Activated CD8-positive, alpha-beta T cell treated with anti-CD3 and anti-CD28 coated beads for 36 hours (primary cell): ENCODE measurements at regions not wholly inside any gene's neighbourhood (a gene's known extent, or its start where the extent isn't known, plus 50 kb on each side); places are given as distances from the start of the nearest gene placed in this dataset.
"Not testable (repeated sequence)": the region's sequence is repeated elsewhere in the genome, so short reads cannot be mapped to it uniquely, and the experiment has no call there.

Experiments used
- ATAC-seq: fragments of 200-7000 bp; cut with Tn5 transposase; one replicate; pipeline ENCODE4 v1.10.0; 2021; ENCODE audit warnings: mild to moderate bottlenecking, moderate library complexity
- CTCF ChIA-PET: fragments of 350-600 bp; sonication (Branson Sonifier 250); formaldehyde crosslinking; loops from one replicate; lab custom pipeline; 2021; ENCODE audit warnings: antibody characterized with exemption; lab: Charles Lee
- POLR2A ChIA-PET: fragments of 350-600 bp; sonication (Branson Sonifier 250); formaldehyde crosslinking; loops from one replicate; lab custom pipeline; 2021; ENCODE audit warnings: antibody characterized with exemption; lab: Charles Lee
- DNase-seq: peaks from one replicate; pipeline ENCODE4 v3.0.0-alpha.2; 2020
- H3K27ac Mint-ChIP-seq: one replicate; pipeline ENCODE4 v1.8.0; 2021; ENCODE audit warnings: mild to moderate bottlenecking, mixed read lengths
- H3K27me3 Mint-ChIP-seq: one replicate; pipeline ENCODE4 v1.8.0; 2021; ENCODE audit warnings: mixed read lengths
- H3K36me3 Mint-ChIP-seq: one replicate; pipeline ENCODE4 v1.8.0; 2021; ENCODE audit warnings: low read depth, mixed read lengths
- H3K4me1 Mint-ChIP-seq: one replicate; pipeline ENCODE4 v1.8.0; 2021; ENCODE audit warnings: low read depth, mixed read lengths
- H3K4me3 Mint-ChIP-seq: one replicate; pipeline ENCODE4 v1.8.0; 2021; ENCODE audit warnings: mild to moderate bottlenecking, moderate library complexity, mixed read lengths
- H3K9me3 Mint-ChIP-seq: one replicate; pipeline ENCODE4 v1.8.0; 2021; ENCODE audit warnings: mixed read lengths
- intact Hi-C: fragments of 100-400 bp; cut with micrococcal nuclease; formaldehyde crosslinking; loops from one replicate; pipeline ENCODE4 v1.10.0; 2022
- TF ChIP-seq, protein P1 (sequence below): fragments of 200-600 bp; IDR thresholded peaks from one replicate; pipeline ENCODE4 v1.8.0; 2022; ENCODE audit warnings: antibody characterized with exemption, mild to moderate bottlenecking

DNA sequence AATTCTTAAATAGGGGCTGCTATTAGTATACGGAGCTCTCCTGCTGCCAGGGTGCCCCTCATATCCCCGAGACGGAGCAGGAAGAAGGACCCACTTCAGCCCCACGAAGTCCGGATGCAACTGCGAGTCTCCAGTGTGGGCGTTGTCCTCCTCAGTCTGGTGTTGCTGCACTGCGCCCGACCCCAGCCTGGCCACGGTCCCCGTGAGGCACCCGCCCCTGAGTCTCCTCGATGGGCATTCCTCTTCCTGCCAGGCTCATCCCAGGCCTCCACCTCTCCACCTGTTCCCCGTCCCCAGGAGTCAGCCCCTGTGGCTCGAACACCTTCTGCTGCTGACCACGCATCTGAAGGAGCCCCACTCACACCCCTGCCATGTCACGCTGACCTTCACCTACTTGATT is 68.1 kb upstream of the SFSWAP start:
- DNase-seq (no peak), ATAC-seq (no peak)
- H3K9me3 Mint-ChIP-seq, result no peaks in the 10 kb centered on the region
- no peaks in the 10 kb centered on the region for H3K4me1 Mint-ChIP-seq
- ChIA-PET CTCF (no interaction called here), POLR2A (no interaction called here)
- H3K4me3 Mint-ChIP-seq, result no peak overlapping the region
- no peaks in the 10 kb centered on the region for H3K36me3 Mint-ChIP-seq
- peaks cover 11% of the 10 kb centered on the region for H3K27me3 Mint-ChIP-seq
- intact Hi-C loops, result loop anchor here (5.0 kb wide), 1 partner anchor 330 kb away; no protein-coding TSS in a partner anchor
- TF ChIP-seq, protein P1, sequence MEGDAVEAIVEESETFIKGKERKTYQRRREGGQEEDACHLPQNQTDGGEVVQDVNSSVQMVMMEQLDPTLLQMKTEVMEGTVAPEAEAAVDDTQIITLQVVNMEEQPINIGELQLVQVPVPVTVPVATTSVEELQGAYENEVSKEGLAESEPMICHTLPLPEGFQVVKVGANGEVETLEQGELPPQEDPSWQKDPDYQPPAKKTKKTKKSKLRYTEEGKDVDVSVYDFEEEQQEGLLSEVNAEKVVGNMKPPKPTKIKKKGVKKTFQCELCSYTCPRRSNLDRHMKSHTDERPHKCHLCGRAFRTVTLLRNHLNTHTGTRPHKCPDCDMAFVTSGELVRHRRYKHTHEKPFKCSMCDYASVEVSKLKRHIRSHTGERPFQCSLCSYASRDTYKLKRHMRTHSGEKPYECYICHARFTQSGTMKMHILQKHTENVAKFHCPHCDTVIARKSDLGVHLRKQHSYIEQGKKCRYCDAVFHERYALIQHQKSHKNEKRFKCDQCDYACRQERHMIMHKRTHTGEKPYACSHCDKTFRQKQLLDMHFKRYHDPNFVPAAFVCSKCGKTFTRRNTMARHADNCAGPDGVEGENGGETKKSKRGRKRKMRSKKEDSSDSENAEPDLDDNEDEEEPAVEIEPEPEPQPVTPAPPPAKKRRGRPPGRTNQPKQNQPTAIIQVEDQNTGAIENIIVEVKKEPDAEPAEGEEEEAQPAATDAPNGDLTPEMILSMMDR, result no peak
- no peak overlapping the region for H3K27ac Mint-ChIP-seq

DNA sequence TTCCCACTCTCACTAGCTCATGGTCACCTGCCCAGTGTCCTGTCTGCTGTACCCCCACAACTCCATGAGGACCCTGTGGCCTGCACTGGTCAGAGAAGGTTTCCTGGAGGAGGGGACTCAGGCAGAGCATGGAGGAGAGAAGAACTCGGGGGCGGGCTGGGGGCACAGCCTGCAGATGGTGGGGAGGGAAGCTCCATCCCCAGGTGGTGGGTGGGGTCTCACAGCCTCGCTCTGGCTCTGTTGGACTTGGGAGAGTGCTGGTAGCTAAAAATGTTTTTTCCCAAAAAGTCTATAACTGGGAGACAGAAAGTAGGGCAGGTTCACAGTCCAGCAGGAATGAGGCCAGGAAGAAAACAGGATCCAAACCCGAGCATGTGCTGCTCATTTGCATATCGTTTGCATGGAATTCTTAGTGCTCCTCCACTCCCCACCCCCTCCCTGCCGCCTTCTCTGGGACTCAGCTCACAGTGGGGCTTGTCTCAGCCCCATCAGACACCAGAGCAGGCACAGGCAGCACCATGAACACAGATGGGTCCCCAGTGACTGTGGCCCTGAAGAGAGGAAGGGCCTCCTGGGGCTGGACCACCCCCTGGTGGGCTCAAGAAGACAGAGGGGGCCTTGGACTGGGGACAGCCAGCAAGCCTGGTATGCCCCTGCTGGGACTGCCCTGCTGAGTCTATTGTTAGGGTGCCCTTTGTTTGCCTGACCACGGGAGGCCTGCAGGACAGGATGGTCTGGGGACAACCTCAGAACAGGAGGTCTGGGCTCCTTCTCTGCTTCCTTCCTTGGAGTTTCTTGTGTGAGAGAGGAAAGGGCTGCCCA is 67.0 kb upstream of the SFSWAP start:
- no peak for DNase-seq
- ChIA-PET CTCF (no interaction called here), POLR2A (no interaction called here)
- TF ChIP-seq, protein P1, result no peak
- Mint-ChIP-seq H3K27ac (no peak overlapping the region), H3K4me3 (no peak overlapping the region), H3K36me3 (no peaks in the 10 kb centered on the region), H3K9me3 (no peaks in the 10 kb centered on the region), H3K4me1 (no peaks in the 10 kb centered on the region), H3K27me3 (peaks cover 10% of the 10 kb centered on the region)
- ATAC-seq, result no peak
- intact Hi-C loops, result loop anchor here (5.0 kb wide), 1 partner anchor 332 kb away; no protein-coding TSS in a partner anchor

DNA sequence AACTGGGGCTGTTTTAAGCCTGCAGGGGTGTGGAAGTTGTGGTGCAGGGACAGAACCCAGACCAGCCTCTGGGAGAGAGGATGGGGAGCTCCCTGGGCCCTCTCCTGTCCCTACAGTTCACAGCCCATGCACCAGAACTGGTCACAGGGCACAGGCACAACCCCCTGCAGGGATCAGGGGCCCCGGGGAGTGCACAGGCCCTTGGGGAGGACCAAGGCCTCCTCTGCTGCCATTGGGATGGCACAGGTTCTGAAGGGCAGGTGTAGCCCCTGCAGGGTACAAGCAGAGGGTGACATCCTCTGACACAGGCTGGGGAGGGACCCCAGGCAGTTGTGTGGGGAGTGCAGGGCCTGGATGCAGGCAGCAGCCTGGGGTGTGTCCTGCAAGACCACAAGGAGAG is 66.4 kb upstream of the SFSWAP start:
- ATAC-seq (no peak), DNase-seq (no peak)
- ChIA-PET POLR2A (no interaction called here), CTCF (no interaction called here)
- Mint-ChIP-seq H3K36me3 (no peaks in the 10 kb centered on the region), H3K4me3 (no peak overlapping the region), H3K27ac (no peak overlapping the region), H3K9me3 (no peaks in the 10 kb centered on the region), H3K4me1 (no peaks in the 10 kb centered on the region), H3K27me3 (peaks cover 10% of the 10 kb centered on the region)
- intact Hi-C loops, result loop anchor here (5.0 kb wide), 1 partner anchor 332 kb away; no protein-coding TSS in a partner anchor
- TF ChIP-seq, protein P1, result no peak

DNA sequence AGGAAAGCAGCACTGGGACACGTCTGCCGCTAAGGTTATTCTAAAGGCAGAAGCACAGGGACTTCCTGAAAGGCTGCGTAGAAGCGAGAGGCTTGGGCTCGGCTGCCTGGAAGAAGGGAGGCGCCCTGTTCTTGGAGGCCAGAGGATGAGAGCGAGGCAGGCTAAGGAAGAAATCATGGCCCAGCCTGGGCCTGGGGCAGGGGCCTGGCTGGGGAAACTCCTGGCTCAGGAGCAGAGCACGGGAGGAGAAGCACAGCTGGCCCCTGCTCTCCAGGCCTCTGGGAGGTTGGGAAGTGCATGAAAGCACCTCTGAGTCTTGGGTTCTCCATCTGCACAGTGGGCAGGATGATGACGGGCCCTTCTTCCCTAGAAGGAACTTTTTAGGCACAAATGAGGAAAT is 66.0 kb upstream of the SFSWAP start:
- H3K4me1 Mint-ChIP-seq, POLR2A ChIA-PET, H3K27me3 Mint-ChIP-seq, H3K27ac Mint-ChIP-seq, H3K4me3 Mint-ChIP-seq, H3K9me3 Mint-ChIP-seq, DNase-seq, CTCF ChIA-PET, H3K36me3 Mint-ChIP-seq, ATAC-seq: not testable (repeated sequence)
- intact Hi-C loops, result loop anchor here (5.0 kb wide), 1 partner anchor 333 kb away; no protein-coding TSS in a partner anchor

DNA sequence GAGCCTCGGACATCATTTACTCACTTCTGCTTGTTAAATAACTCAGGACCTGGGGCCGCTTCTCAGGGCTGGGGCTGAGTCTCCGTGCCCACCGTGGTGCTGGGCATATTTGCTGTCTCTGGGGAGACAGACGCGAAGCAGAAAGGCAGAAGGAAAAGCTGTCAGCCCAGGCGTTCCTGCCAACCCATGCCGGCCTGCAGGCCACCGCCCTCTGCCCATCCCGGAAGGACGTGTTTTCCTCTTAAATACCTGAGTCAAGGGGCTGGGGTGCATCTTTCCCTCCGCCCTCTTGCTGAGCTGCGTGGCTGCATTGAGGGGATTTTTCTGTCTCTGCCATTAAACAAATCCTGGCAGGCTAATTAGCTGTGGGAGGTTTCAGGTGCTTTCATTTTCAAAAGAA is 65.3 kb upstream of the SFSWAP start:
- H3K4me3 Mint-ChIP-seq, H3K4me1 Mint-ChIP-seq, H3K27ac Mint-ChIP-seq, H3K27me3 Mint-ChIP-seq, DNase-seq, H3K9me3 Mint-ChIP-seq, CTCF ChIA-PET, intact Hi-C loops, H3K36me3 Mint-ChIP-seq, POLR2A ChIA-PET, ATAC-seq: not testable (repeated sequence)

DNA sequence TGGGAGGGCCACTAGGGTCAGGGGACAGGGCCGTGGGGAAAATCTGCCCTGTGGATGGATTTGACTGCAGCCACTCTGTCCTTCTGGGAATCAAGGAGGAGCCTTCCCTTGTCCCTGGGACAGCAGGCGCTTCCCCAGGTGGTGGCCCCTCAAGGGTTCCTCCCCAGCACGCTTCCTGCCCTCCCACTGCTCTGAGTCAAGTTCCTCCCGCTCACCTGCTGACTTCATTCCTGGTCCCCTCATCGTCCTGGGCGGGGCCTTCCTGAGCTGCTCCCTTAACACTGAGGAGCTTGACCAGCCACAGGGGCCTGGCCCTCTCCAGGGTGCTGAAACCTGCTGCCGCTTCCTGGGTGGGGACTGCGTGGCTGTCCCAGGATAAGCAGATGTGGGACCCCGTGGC is 64.4 kb upstream of the SFSWAP start:
- H3K4me1 Mint-ChIP-seq, H3K4me3 Mint-ChIP-seq, intact Hi-C loops, CTCF ChIA-PET, DNase-seq, H3K27ac Mint-ChIP-seq, H3K27me3 Mint-ChIP-seq, H3K9me3 Mint-ChIP-seq, POLR2A ChIA-PET, H3K36me3 Mint-ChIP-seq: not testable (repeated sequence)
- ATAC-seq, result peak; percentile 47
